Panc1 (cell line): ENCODE measurements at regions not wholly inside any gene's neighbourhood (a gene's known extent, or its start where the extent isn't known, plus 50 kb on each side); places are given as distances from the start of the nearest gene placed in this dataset.

Experiments
- CTCF ChIP-seq: fragments of 450-650 bp; IDR thresholded peaks from 2 replicates; pipeline ENCODE4 v1.5.1; 2017; ENCODE audit warnings: mild to moderate bottlenecking
- POLR2AphosphoS5 ChIP-seq: IDR thresholded peaks from 2 replicates; pipeline ENCODE4 v1.6.1; 2012; ENCODE audit warnings: mild to moderate bottlenecking, low read depth, low read length, moderate library complexity
- REST ChIP-seq, 2 experiments: IDR thresholded peaks; 2 replicates each; pipeline ENCODE4 v1.6.1; 2011 to 2012; ENCODE audit warnings: low read depth in 2 of 2, control low read depth in 1 of 2, low read length in 1 of 2, mild to moderate bottlenecking in 1 of 2, moderate library complexity in 1 of 2; ENCODE audit not compliant: insufficient read depth in 1 of 2
- SIN3A ChIP-seq: IDR thresholded peaks from 2 replicates; pipeline ENCODE4 v1.6.1; 2012; ENCODE audit warnings: low read depth, mild to moderate bottlenecking, low read length, moderate library complexity, borderline replicate concordance; ENCODE audit not compliant: insufficient read depth
- TCF7L2 ChIP-seq: IDR thresholded peaks from 2 replicates; pipeline ENCODE4 v1.6.1; 2011; ENCODE audit warnings: mild to moderate bottlenecking, low read depth, low read length, inconsistent platforms

GRCh38 chr12:34349673-34349961 is 327.3 kb downstream of the ALG10 start:
- TF ChIP-seq CTCF: no peak
- no peak for TF ChIP-seq POLR2AphosphoS5
- TF ChIP-seq REST (IDR thresholded peaks at IDR 0.05; ENCODE audit: insufficient read depth in 1 of 2, low read depth in 2 of 2, low read length in 1 of 2): no peak
- no peak for TF ChIP-seq SIN3A
- TF ChIP-seq TCF7L2: no peak
